ENCODE measurements at regions not wholly inside any gene's neighbourhood (a gene's known extent, or its start where the extent isn't known, plus 50 kb on each side); places are given as distances from the start of the nearest gene placed in this dataset.
"Not testable (repeated sequence)": the region's sequence is repeated elsewhere in the genome, so short reads cannot be mapped to it uniquely, and the experiment has no call there.

- ATAC-seq; DNase-seq (ENCODE audit: missing footprints); intact Hi-C loops (cut with DNase I): not testable (repeated sequence)
These were observed 224.6 kb upstream of the TBL1Y start for GRCh38 chrY:6685783-6686389.

GRCh38 chrY:6701558-6702161 is 208.8 kb upstream of the TBL1Y start:
- intact Hi-C loops (cut with DNase I); DNase-seq (ENCODE audit: missing footprints); ATAC-seq: not testable (repeated sequence)

GRCh38 chrY:6721443-6721842 is 189.1 kb upstream of the TBL1Y start:
- DNase-seq (ENCODE audit: missing footprints); intact Hi-C loops (cut with DNase I); ATAC-seq: not testable (repeated sequence)

- peak; percentile 30 for DNase-seq (ENCODE audit: missing footprints)
- ATAC-seq; intact Hi-C loops (cut with DNase I): not testable (repeated sequence)
These were observed 163.3 kb upstream of the TBL1Y start for GRCh38 chrY:6747210-6747609.

GRCh38 chrY:6782334-6782733 is 128.2 kb upstream of the TBL1Y start:
- ATAC-seq (no peak), DNase-seq (ENCODE audit: missing footprints) (no peak)
- intact Hi-C loops (cut with DNase I) = no loop called here

GRCh38 chrY:6786960-6787359 is 123.5 kb upstream of the TBL1Y start:
- intact Hi-C loops (cut with DNase I) = no loop called here
- ATAC-seq = no peak
- no peak for DNase-seq (ENCODE audit: missing footprints)

- ATAC-seq (no peak), DNase-seq (ENCODE audit: missing footprints) (no peak)
- intact Hi-C loops (cut with DNase I) = no loop called here
These were observed 98.9 kb upstream of the TBL1Y start for GRCh38 chrY:6811633-6812032.

Data from Right ventricle myocardium inferior (tissue), 1 donor.